ENCODE measurements at regions not wholly inside any gene's neighbourhood (a gene's known extent, or its start where the extent isn't known, plus 50 kb on each side); places are given as distances from the start of the nearest gene placed in this dataset.

- Histone ChIP-seq H3K4me3 (ENCODE audit: low read depth in 1 of 3, low read length in 3 of 3) (no peak overlapping the region), H3K27me3 (ENCODE audit: control insufficient read depth in 4 of 4, insufficient read depth in 4 of 4, low read length in 3 of 4) (no peaks in the 10 kb centered on the region), H3K36me3 (ENCODE audit: control insufficient read depth in 4 of 4, insufficient read depth in 3 of 4, low read depth in 1 of 4, low read length in 3 of 4) (no peaks in the 10 kb centered on the region), H3K27ac (ENCODE audit: low read depth in 1 of 2, low read length in 2 of 2) (no peak overlapping the region), H3K9ac (ENCODE audit: low read depth in 1 of 2, low read length in 2 of 2) (no peak overlapping the region), H3K9me3 (ENCODE audit: control insufficient read depth in 4 of 4, low read length in 3 of 4) (peaks cover 0 to 4% (median 0%) of the 10 kb centered on the region in 4 donors), H3K4me1 (ENCODE audit: control insufficient read depth in 4 of 4, insufficient read depth in 4 of 4, low read length in 3 of 4) (no peaks in the 10 kb centered on the region)
- DNase-seq (ENCODE audit: low spot score): no peak
- TF ChIP-seq HNF4G (IDR thresholded peaks at IDR 0.05): no peak
- no peak for TF ChIP-seq NR2F2 (IDR thresholded peaks at IDR 0.05)
- TF ChIP-seq GABPA (IDR thresholded peaks at IDR 0.05 in 1 of 2, conservative IDR thresholded peaks at IDR 0.05 in 1 of 2): no peak
- TF ChIP-seq JUND (IDR thresholded peaks at IDR 0.05): no peak
- no peak for TF ChIP-seq EGR1 (IDR thresholded peaks at IDR 0.05; ENCODE audit: low read depth in 2 of 2)
- no peak for TF ChIP-seq CTCF (IDR thresholded peaks at IDR 0.05; ENCODE audit: low read depth, low read length, missing input control)
- TF ChIP-seq ATF3 (IDR thresholded peaks at IDR 0.05): no peak
- TF ChIP-seq YY1 (IDR thresholded peaks at IDR 0.05): no peak
- no peak for TF ChIP-seq REST (IDR thresholded peaks at IDR 0.05)
- 83% methylated on average over 10 of the region's 10 CpGs for WGBS
These were observed 59.8 kb upstream of the PRR5 start for GRCh38 chr22:44642096-44642644.

GRCh38 chr22:44640618-44641155 lies 61.3 kb upstream of the PRR5 start:
- Histone ChIP-seq H3K27ac (ENCODE audit: low read depth in 1 of 2, low read length in 2 of 2) (no peak overlapping the region), H3K4me3 (ENCODE audit: low read depth in 1 of 3, low read length in 3 of 3) (no peak overlapping the region), H3K36me3 (ENCODE audit: control insufficient read depth in 4 of 4, insufficient read depth in 3 of 4, low read depth in 1 of 4, low read length in 3 of 4) (no peaks in the 10 kb centered on the region), H3K4me1 (ENCODE audit: control insufficient read depth in 4 of 4, insufficient read depth in 4 of 4, low read length in 3 of 4) (no peaks in the 10 kb centered on the region), H3K9me3 (ENCODE audit: control insufficient read depth in 4 of 4, low read length in 3 of 4) (peaks cover 0 to 4% (median 0%) of the 10 kb centered on the region in 4 donors), H3K9ac (ENCODE audit: low read depth in 1 of 2, low read length in 2 of 2) (no peak overlapping the region), H3K27me3 (ENCODE audit: control insufficient read depth in 4 of 4, insufficient read depth in 4 of 4, low read length in 3 of 4) (no peaks in the 10 kb centered on the region)
- 76% methylated on average over 12 of the region's 12 CpGs for WGBS
- no peak for TF ChIP-seq EGR1 (IDR thresholded peaks at IDR 0.05; ENCODE audit: low read depth in 2 of 2)
- no peak for TF ChIP-seq HNF4A (conservative IDR thresholded peaks at IDR 0.05)
- TF ChIP-seq ATF3 (IDR thresholded peaks at IDR 0.05): no peak
- TF ChIP-seq CTCF (IDR thresholded peaks at IDR 0.05; ENCODE audit: low read depth, low read length, missing input control): no peak
- TF ChIP-seq RXRA (IDR thresholded peaks at IDR 0.05): no peak
- TF ChIP-seq JUND (IDR thresholded peaks at IDR 0.05): no peak
- TF ChIP-seq NR2F2 (IDR thresholded peaks at IDR 0.05): no peak
- no peak for DNase-seq (ENCODE audit: low spot score)

All from liver (tissue), 8 donors.